Body of pancreas (tissue), 4 donors: ENCODE measurements at regions not wholly inside any gene's neighbourhood (a gene's known extent, or its start where the extent isn't known, plus 50 kb on each side); places are given as distances from the start of the nearest gene placed in this dataset.

Experiments
- POLR2A ChIP-seq, 3 donors: fragments of 450-650 bp; IDR thresholded peaks; one replicate each; pipeline ENCODE4 v1.6.1; 2016; ENCODE audit warnings: antibody characterized with exemption in 3 of 3, mild to moderate bottlenecking in 2 of 3
- TF ChIP-seq, protein P1 (sequence below), 7 experiments: fragments of 450-650 bp in 4 of 7; fragments of 200-600 bp in 3 of 7; sonication (generic) in 3 of 7; IDR thresholded peaks; one replicate each; pipeline ENCODE4 v1.5.1; 2016 to 2019; ENCODE audit warnings: antibody characterized with exemption in 7 of 7

DNA sequence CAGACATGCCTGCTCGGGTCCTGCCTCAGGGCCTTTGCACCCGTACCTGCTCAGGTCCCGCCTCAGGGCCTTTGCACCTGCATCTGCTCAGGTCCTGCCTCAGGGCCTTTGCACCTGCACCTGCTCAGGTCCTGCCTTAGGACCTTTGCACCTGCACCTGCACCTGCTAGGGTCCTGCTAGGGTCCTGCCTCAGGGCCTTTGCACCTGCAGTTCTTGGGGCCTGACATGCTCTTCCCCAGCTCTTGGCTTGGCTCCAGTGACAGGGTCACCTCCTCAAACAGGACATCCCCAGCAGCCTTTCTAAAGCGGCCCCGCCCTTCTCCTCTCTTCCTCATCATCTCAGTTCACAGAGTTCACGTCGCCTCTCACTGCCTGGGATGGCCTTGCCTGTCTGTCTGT, 54.9 kb upstream of the NCOR2 start:
- TF ChIP-seq, protein P1, sequence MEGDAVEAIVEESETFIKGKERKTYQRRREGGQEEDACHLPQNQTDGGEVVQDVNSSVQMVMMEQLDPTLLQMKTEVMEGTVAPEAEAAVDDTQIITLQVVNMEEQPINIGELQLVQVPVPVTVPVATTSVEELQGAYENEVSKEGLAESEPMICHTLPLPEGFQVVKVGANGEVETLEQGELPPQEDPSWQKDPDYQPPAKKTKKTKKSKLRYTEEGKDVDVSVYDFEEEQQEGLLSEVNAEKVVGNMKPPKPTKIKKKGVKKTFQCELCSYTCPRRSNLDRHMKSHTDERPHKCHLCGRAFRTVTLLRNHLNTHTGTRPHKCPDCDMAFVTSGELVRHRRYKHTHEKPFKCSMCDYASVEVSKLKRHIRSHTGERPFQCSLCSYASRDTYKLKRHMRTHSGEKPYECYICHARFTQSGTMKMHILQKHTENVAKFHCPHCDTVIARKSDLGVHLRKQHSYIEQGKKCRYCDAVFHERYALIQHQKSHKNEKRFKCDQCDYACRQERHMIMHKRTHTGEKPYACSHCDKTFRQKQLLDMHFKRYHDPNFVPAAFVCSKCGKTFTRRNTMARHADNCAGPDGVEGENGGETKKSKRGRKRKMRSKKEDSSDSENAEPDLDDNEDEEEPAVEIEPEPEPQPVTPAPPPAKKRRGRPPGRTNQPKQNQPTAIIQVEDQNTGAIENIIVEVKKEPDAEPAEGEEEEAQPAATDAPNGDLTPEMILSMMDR (IDR thresholded peaks at IDR 0.05), result no peak
- TF ChIP-seq POLR2A (IDR thresholded peaks at IDR 0.05), result no peak
